PFSK-1 (cell line): ENCODE measurements at regions not wholly inside any gene's neighbourhood (a gene's known extent, or its start where the extent isn't known, plus 50 kb on each side); places are given as distances from the start of the nearest gene placed in this dataset.

ENCODE experiments used
- FOXP2 ChIP-seq: optimal IDR thresholded peaks from 2 replicates; pipeline ENCODE3; 2011; ENCODE audit warnings: borderline replicate concordance, control low read depth, inconsistent platforms; ENCODE audit not compliant: insufficient read depth; ENCODE audit errors: extremely low read length, extremely low read depth
- POLR2AphosphoS5 ChIP-seq: IDR thresholded peaks from 2 replicates; pipeline ENCODE4 v1.6.1; 2012; ENCODE audit warnings: low read depth, mild to moderate bottlenecking, control low read depth, low read length, moderate library complexity

GRCh38 chr16:73233329-73233765 is 185.4 kb upstream of the ZFHX3 start:
- TF ChIP-seq FOXP2, result no peak
- TF ChIP-seq POLR2AphosphoS5, result no peak
